ENCODE measurements at regions not wholly inside any gene's neighbourhood (a gene's known extent, or its start where the extent isn't known, plus 50 kb on each side); places are given as distances from the start of the nearest gene placed in this dataset.
"Not testable (repeated sequence)": the region's sequence is repeated elsewhere in the genome, so short reads cannot be mapped to it uniquely, and the experiment has no call there.

- intact Hi-C loops (cut with micrococcal nuclease), result no loop called here
- H3K9me3 Mint-ChIP-seq, result peaks cover 0 to 9% (median 0%) of the 10 kb centered on the region in 11 donors
- CTCF ChIA-PET, result no interaction called here
Observed at GRCh38 chr13:106083620-106084350, 451.7 kb downstream of the EFNB2 start.

DNA sequence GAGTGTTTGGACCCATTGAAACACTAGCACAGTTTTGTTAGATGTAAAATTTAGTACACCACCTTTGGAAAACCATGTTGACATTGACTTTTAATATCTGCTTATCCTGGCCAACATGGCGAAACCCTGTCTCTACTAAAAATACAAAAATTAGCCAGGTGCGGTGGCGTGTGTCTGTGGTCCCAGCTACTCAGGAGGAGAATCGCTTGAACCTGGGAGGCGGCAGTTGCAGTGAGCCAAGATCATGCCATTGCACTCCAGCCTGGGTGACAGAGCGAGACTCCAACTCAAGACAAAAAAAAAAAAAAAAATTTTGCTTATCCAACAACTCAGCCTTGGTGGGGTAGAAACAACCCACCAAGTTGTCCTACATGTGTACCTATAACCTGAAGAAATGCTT, 454.2 kb downstream of the EFNB2 start:
- H3K27ac ChIP-seq (ENCODE audit: low read depth, low read length); H3K9me3 ChIP-seq (ENCODE audit: control insufficient read depth in 2 of 3, low read length in 3 of 3); H3K36me3 ChIP-seq (ENCODE audit: control insufficient read depth in 2 of 3, insufficient read depth in 3 of 3, low read length in 3 of 3); H3K4me3 ChIP-seq (ENCODE audit: low read length); H3K27ac Mint-ChIP-seq; POLR2A ChIA-PET; H3K9me3 Mint-ChIP-seq; H3K36me3 Mint-ChIP-seq; H3K4me1 Mint-ChIP-seq; DNase-seq; H3K27me3 ChIP-seq (ENCODE audit: control insufficient read depth in 2 of 2, insufficient read depth in 2 of 2, low read length in 2 of 2); H3K27me3 Mint-ChIP-seq; intact Hi-C loops (cut with micrococcal nuclease); H3K4me1 ChIP-seq (ENCODE audit: control insufficient read depth in 2 of 2, insufficient read depth in 2 of 2, low read length in 2 of 2); ATAC-seq; H3K4me3 Mint-ChIP-seq: not testable (repeated sequence)
- CTCF ChIA-PET, result interaction anchor here (0.7 kb wide), 1 partner anchor 8 kb away, joined by 3 read pairs; no protein-coding TSS in a partner anchor

More at GRCh38 chr13:106083620-106084350, 451.7 kb downstream of the EFNB2 start:
- Histone ChIP-seq H3K36me3 (ENCODE audit: control insufficient read depth in 2 of 3, insufficient read depth in 3 of 3, low read length in 3 of 3) (no peaks in the 10 kb centered on the region), H3K27ac (ENCODE audit: low read depth, low read length) (no peak overlapping the region), H3K27me3 (ENCODE audit: control insufficient read depth in 2 of 2, insufficient read depth in 2 of 2, low read length in 2 of 2) (no peaks in the 10 kb centered on the region), H3K9me3 (ENCODE audit: control insufficient read depth in 2 of 3, low read length in 3 of 3) (no peaks in the 10 kb centered on the region), H3K4me3 (ENCODE audit: low read length) (no peak overlapping the region), H3K4me1 (ENCODE audit: control insufficient read depth in 2 of 2, insufficient read depth in 2 of 2, low read length in 2 of 2) (no peaks in the 10 kb centered on the region)
- no peak overlapping the region for H3K4me3 Mint-ChIP-seq
- POLR2A ChIA-PET, result no interaction called here
- ATAC-seq, result no peak
- peaks cover 0 to 3% (median 0%) of the 10 kb centered on the region in 5 donors for H3K36me3 Mint-ChIP-seq
- no peak overlapping the region for H3K27ac Mint-ChIP-seq
- no peaks in the 10 kb centered on the region for H3K4me1 Mint-ChIP-seq
- H3K27me3 Mint-ChIP-seq, result no peaks in the 10 kb centered on the region
- no peak for DNase-seq

DNA sequence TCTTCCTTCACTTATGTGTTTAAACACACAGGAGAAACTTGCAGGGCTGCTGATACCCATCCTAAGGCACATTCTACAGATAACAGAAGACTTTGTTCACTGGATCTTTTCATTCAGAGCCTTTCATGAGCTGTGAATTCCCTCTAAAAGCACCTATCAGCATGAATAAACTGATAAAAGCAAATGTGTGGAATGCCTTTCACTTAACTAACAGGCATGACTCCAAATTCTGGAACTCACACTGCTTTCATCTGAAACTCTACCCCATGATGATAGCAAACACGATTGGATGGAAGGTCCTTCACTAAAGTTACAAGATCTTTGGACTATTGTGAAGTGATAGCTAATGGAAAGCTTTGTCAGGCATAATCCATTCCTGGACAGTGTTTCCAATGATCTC, 457.3 kb downstream of the EFNB2 start:
- no peak overlapping the region for H3K27ac ChIP-seq (ENCODE audit: low read depth, low read length)
- no peak for ATAC-seq
- ChIA-PET POLR2A (no interaction called here), CTCF (no interaction called here)
- Mint-ChIP-seq H3K4me3 (no peak overlapping the region), H3K9me3 (peaks cover 0 to 9% (median 0%) of the 10 kb centered on the region in 11 donors), H3K27ac (no peak overlapping the region), H3K36me3 (peaks cover 0 to 3% (median 0%) of the 10 kb centered on the region in 5 donors), H3K27me3 (peaks cover 0 to 14% (median 12%) of the 10 kb centered on the region in 5 donors), H3K4me1 (no peaks in the 10 kb centered on the region)
- no peak overlapping the region for H3K4me3 ChIP-seq (ENCODE audit: low read length)
- intact Hi-C loops (cut with micrococcal nuclease), result no loop called here
- H3K4me1 ChIP-seq (ENCODE audit: control insufficient read depth in 2 of 2, insufficient read depth in 2 of 2, low read length in 2 of 2), result no peaks in the 10 kb centered on the region
- H3K9me3 ChIP-seq (ENCODE audit: control insufficient read depth in 2 of 3, low read length in 3 of 3), result no peaks in the 10 kb centered on the region
- no peaks in the 10 kb centered on the region for H3K27me3 ChIP-seq (ENCODE audit: control insufficient read depth in 2 of 2, insufficient read depth in 2 of 2, low read length in 2 of 2)
- H3K36me3 ChIP-seq (ENCODE audit: control insufficient read depth in 2 of 3, insufficient read depth in 3 of 3, low read length in 3 of 3), result no peaks in the 10 kb centered on the region
- DNase-seq, result no peak

DNA sequence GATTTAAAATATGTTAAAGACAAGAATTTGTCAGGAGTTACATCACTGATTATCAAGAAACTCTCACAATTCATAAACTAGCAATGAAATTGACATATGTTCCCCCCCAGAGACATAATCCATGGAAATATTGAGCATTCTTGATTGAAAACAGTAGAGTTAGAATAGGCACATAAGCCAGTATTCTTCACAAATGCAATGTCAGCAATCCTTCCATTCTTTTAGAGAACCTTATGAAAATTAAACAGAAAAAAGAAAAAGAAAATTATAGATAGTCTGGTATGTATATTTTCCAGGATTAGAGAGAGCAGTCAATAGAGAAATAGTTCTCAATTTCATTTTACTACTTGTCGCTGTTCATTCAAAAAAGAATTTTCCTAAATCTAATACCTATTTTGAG, 458.4 kb downstream of the EFNB2 start:
- H3K4me3 Mint-ChIP-seq, result no peak overlapping the region
- POLR2A ChIA-PET, result no interaction called here
- Histone ChIP-seq H3K9me3 (ENCODE audit: control insufficient read depth in 2 of 3, low read length in 3 of 3) (no peaks in the 10 kb centered on the region), H3K27ac (ENCODE audit: low read depth, low read length) (no peak overlapping the region), H3K27me3 (ENCODE audit: control insufficient read depth in 2 of 2, insufficient read depth in 2 of 2, low read length in 2 of 2) (no peaks in the 10 kb centered on the region), H3K36me3 (ENCODE audit: control insufficient read depth in 2 of 3, insufficient read depth in 3 of 3, low read length in 3 of 3) (no peaks in the 10 kb centered on the region), H3K4me3 (ENCODE audit: low read length) (no peak overlapping the region), H3K4me1 (ENCODE audit: control insufficient read depth in 2 of 2, insufficient read depth in 2 of 2, low read length in 2 of 2) (no peaks in the 10 kb centered on the region)
- CTCF ChIA-PET, result no interaction called here
- ATAC-seq (no peak), DNase-seq (no peak)
- intact Hi-C loops (cut with micrococcal nuclease), result no loop called here
- H3K27ac Mint-ChIP-seq, result no peak overlapping the region
- peaks cover 0 to 9% (median 0%) of the 10 kb centered on the region in 11 donors for H3K9me3 Mint-ChIP-seq
- peaks cover 0 to 14% (median 13%) of the 10 kb centered on the region in 5 donors for H3K27me3 Mint-ChIP-seq
- H3K4me1 Mint-ChIP-seq, result no peaks in the 10 kb centered on the region
- peaks cover 0 to 3% (median 0%) of the 10 kb centered on the region in 5 donors for H3K36me3 Mint-ChIP-seq

- Mint-ChIP-seq H3K27ac (no peak overlapping the region), H3K9me3 (no peaks in the 10 kb centered on the region), H3K4me1 (no peaks in the 10 kb centered on the region), H3K4me3 (no peak overlapping the region), H3K27me3 (peaks cover 0 to 14% (median 13%) of the 10 kb centered on the region in 5 donors), H3K36me3 (no peaks in the 10 kb centered on the region)
- ATAC-seq (no peak), DNase-seq (no peak)
- H3K27ac ChIP-seq (ENCODE audit: low read depth, low read length), result no peak overlapping the region
- intact Hi-C loops (cut with micrococcal nuclease), result no loop called here
- H3K27me3 ChIP-seq (ENCODE audit: control insufficient read depth in 2 of 2, insufficient read depth in 2 of 2, low read length in 2 of 2), result no peaks in the 10 kb centered on the region
- no peaks in the 10 kb centered on the region for H3K36me3 ChIP-seq (ENCODE audit: control insufficient read depth in 2 of 3, insufficient read depth in 3 of 3, low read length in 3 of 3)
- H3K9me3 ChIP-seq (ENCODE audit: control insufficient read depth in 2 of 3, low read length in 3 of 3), result no peaks in the 10 kb centered on the region
- ChIA-PET CTCF (no interaction called here), POLR2A (no interaction called here)
- H3K4me1 ChIP-seq (ENCODE audit: control insufficient read depth in 2 of 2, insufficient read depth in 2 of 2, low read length in 2 of 2), result no peaks in the 10 kb centered on the region
- no peak overlapping the region for H3K4me3 ChIP-seq (ENCODE audit: low read length)
Observed at GRCh38 chr13:106072014-106072413, 463.4 kb downstream of the EFNB2 start.

DNA sequence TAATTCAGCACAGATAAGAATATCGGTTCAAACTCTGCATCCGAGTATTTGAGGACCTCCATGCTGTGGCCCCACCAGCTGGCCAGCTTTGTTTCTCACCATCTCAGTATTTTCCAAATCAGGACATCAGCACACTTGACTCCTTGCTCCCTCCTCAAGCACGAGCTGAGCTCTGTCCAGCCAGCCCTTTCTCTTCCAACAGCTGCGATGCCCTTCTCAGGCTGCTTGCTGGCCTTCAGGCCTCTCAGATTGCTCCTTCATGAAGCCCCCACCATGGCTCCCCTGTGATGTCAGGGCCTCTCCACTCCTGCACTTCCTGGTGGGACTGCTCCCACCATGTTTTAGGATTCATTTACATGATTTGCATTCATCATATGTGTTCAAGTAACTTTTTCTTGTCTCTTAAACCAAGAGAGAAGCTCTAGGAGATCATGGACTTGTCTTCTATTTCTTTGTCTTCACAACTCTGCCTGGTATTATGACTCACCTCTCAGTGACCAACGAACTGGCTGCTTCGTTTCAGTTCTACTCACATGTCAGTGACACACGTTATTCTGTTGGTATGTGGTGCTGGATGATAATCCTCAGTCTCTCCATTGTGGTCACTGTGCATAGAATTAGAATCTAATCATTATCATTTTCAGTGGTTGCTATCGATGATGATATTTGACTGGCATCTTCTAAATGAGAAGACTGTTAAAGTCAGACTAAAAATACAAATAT, 471.7 kb downstream of the EFNB2 start:
- ChIA-PET POLR2A (no interaction called here), CTCF (no interaction called here)
- peaks cover 0 to 4% (median 0%) of the 10 kb centered on the region in 5 donors for H3K27me3 Mint-ChIP-seq
- no peak overlapping the region for H3K27ac Mint-ChIP-seq
- no peak overlapping the region for H3K4me3 Mint-ChIP-seq
- Histone ChIP-seq H3K4me3 (ENCODE audit: low read length) (no peak overlapping the region), H3K4me1 (ENCODE audit: control insufficient read depth in 2 of 2, insufficient read depth in 2 of 2, low read length in 2 of 2) (no peaks in the 10 kb centered on the region), H3K27ac (ENCODE audit: low read depth, low read length) (no peak overlapping the region), H3K36me3 (ENCODE audit: control insufficient read depth in 2 of 3, insufficient read depth in 3 of 3, low read length in 3 of 3) (no peaks in the 10 kb centered on the region), H3K9me3 (ENCODE audit: control insufficient read depth in 2 of 3, low read length in 3 of 3) (no peaks in the 10 kb centered on the region), H3K27me3 (ENCODE audit: control insufficient read depth in 2 of 2, insufficient read depth in 2 of 2, low read length in 2 of 2) (no peaks in the 10 kb centered on the region)
- H3K9me3 Mint-ChIP-seq, result peaks cover 0 to 7% (median 0%) of the 10 kb centered on the region in 11 donors
- DNase-seq, result no peak
- H3K4me1 Mint-ChIP-seq, result peaks cover 0 to 2% (median 0%) of the 10 kb centered on the region in 7 donors
- ATAC-seq, result no peak
- intact Hi-C loops (cut with micrococcal nuclease), result no loop called here
- H3K36me3 Mint-ChIP-seq, result no peaks in the 10 kb centered on the region

DNA sequence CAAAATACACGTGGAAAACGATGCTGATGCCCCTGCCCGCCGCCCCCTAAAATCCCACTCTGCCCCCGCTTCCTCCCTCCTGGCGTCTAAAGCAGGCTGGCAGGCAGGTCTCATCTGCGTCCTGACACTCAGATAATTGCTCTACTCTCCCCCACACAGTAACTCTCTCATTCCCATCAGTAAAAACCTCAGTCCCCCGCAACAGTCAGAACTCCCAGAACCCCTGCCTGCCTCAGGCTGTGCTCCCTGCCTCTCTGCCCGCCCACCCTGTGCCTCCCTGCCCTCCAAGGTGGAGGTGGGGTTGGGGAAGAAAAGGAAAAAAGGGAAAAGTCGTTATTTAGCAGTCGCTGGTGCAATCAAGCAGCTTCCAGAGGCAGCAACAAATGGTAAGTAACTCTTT, 473.7 kb downstream of the EFNB2 start:
- Mint-ChIP-seq H3K27ac (no peak overlapping the region), H3K9me3 (peaks cover 0 to 7% (median 0%) of the 10 kb centered on the region in 11 donors), H3K4me1 (peaks cover 0 to 2% (median 0%) of the 10 kb centered on the region in 7 donors), H3K36me3 (no peaks in the 10 kb centered on the region), H3K27me3 (peaks cover 0 to 6% (median 4%) of the 10 kb centered on the region in 5 donors), H3K4me3 (no peak overlapping the region)
- Histone ChIP-seq H3K27me3 (ENCODE audit: control insufficient read depth in 2 of 2, insufficient read depth in 2 of 2, low read length in 2 of 2) (no peaks in the 10 kb centered on the region), H3K4me3 (ENCODE audit: low read length) (no peak overlapping the region), H3K36me3 (ENCODE audit: control insufficient read depth in 2 of 3, insufficient read depth in 3 of 3, low read length in 3 of 3) (no peaks in the 10 kb centered on the region), H3K4me1 (ENCODE audit: control insufficient read depth in 2 of 2, insufficient read depth in 2 of 2, low read length in 2 of 2) (no peaks in the 10 kb centered on the region), H3K27ac (ENCODE audit: low read depth, low read length) (no peak overlapping the region), H3K9me3 (ENCODE audit: control insufficient read depth in 2 of 3, low read length in 3 of 3) (no peaks in the 10 kb centered on the region)
- ChIA-PET CTCF (no interaction called here), POLR2A (no interaction called here)
- ATAC-seq (no peak), DNase-seq (no peak)
- intact Hi-C loops (cut with micrococcal nuclease), result no loop called here
